Spleen (tissue), 7 donors: ENCODE measurements at regions not wholly inside any gene's neighbourhood (a gene's known extent, or its start where the extent isn't known, plus 50 kb on each side); places are given as distances from the start of the nearest gene placed in this dataset.

Experiments
- POLR2A ChIP-seq, 3 donors: fragments of 450-650 bp; IDR thresholded peaks; one replicate each; pipeline ENCODE4 v1.5.1; 2017; ENCODE audit warnings: antibody characterized with exemption in 3 of 3, mild to moderate bottlenecking in 1 of 3
- TF ChIP-seq, protein P1 (sequence below), 11 experiments: fragments of 200-600 bp in 7 of 11; fragments of 450-650 bp in 4 of 11; sonication (generic) in 4 of 11; IDR thresholded peaks in 8 of 11; conservative IDR thresholded peaks in 3 of 11; 1 replicate in 7 of 11; 2 replicates in 4 of 11; pipeline versions ENCODE4 v1.4.0 to v1.8.0; 2016 to 2021; ENCODE audit warnings: antibody characterized with exemption in 11 of 11, inconsistent platforms in 4 of 11, mild to moderate bottlenecking in 1 of 11
- donor health status: DM: no; HTN: no; CAD: no; lungs with moderate emphysema.
- donor health status: DM: no; HTN: no; CAD: no.
- donor health status: DM: no; HTN: no; CAD: no.

DNA sequence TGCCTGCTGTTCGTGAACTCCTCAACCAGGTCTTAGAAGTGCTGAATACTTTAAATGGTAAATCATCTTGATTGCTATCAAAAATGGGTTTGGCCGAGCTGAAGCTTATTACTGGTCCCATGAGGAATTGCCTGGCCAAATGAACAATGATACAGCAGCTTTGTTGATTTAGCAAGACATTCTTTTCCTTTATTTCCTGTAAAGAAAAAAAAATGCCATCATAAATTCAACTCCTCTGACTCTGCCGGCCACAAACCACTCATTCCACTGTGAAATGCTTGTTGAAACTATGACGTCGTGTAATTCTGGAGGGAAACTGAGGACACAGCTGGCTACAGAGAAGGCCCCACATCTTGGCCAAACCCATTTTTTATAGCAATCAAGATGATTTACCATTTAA, 74.2 kb upstream of the ID2 start:
- TF ChIP-seq, protein P1, sequence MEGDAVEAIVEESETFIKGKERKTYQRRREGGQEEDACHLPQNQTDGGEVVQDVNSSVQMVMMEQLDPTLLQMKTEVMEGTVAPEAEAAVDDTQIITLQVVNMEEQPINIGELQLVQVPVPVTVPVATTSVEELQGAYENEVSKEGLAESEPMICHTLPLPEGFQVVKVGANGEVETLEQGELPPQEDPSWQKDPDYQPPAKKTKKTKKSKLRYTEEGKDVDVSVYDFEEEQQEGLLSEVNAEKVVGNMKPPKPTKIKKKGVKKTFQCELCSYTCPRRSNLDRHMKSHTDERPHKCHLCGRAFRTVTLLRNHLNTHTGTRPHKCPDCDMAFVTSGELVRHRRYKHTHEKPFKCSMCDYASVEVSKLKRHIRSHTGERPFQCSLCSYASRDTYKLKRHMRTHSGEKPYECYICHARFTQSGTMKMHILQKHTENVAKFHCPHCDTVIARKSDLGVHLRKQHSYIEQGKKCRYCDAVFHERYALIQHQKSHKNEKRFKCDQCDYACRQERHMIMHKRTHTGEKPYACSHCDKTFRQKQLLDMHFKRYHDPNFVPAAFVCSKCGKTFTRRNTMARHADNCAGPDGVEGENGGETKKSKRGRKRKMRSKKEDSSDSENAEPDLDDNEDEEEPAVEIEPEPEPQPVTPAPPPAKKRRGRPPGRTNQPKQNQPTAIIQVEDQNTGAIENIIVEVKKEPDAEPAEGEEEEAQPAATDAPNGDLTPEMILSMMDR (IDR thresholded peaks at IDR 0.05 in 8 of 11, conservative IDR thresholded peaks at IDR 0.05 in 3 of 11) = no peak
- TF ChIP-seq POLR2A (IDR thresholded peaks at IDR 0.05) = no peak
